K562 (cell line): ENCODE measurements at regions not wholly inside any gene's neighbourhood (a gene's known extent, or its start where the extent isn't known, plus 50 kb on each side); places are given as distances from the start of the nearest gene placed in this dataset.
A peak's percentile ranks its signal among the peaks of the same experiment; 100 is the strongest.

Source experiments
- CLOCK ChIP-seq: fragments of 250-450 bp; sonication (Bioruptor Pico); IDR thresholded peaks from 2 replicates; pipeline ENCODE4 v1.4.0; 2020; ENCODE audit warnings: mild to moderate bottlenecking, moderate library complexity, borderline replicate concordance
- CXXC5 ChIP-seq: fragments of 250-450 bp; sonication (Bioruptor Pico); IDR thresholded peaks from 2 replicates; pipeline ENCODE4 v1.8.0; 2022; ENCODE audit warnings: inconsistent platforms, mild to moderate bottlenecking, moderate library complexity
- ETV6 ChIP-seq, 3 experiments: fragments of 150-350 bp in 1 of 3; sonication (generic) in 1 of 3; formaldehyde crosslinking in 1 of 3; IDR thresholded peaks; 2 replicates each; pipeline versions ENCODE4 v1.6.1 to v1.8.0; 2014 to 2022; ENCODE audit warnings: borderline replicate concordance in 2 of 3, low read depth in 2 of 3, antibody characterized with exemption in 1 of 3, low read length in 1 of 3, mild to moderate bottlenecking in 1 of 3, missing genetic modification reagents in 1 of 3
- FOXM1 ChIP-seq, 2 experiments: fragments of 450-650 bp in 1 of 2; sonication (generic) in 1 of 2; formaldehyde crosslinking in 1 of 2; IDR thresholded peaks; 2 replicates each; pipeline versions ENCODE4 v1.6.1 to v1.9.0; 2017 to 2022; ENCODE audit warnings: low read depth in 2 of 2, mild to moderate bottlenecking in 2 of 2, missing genetic modification reagents in 1 of 2, moderate library complexity in 1 of 2
- NEUROD1 ChIP-seq: fragments of 150-350 bp; IDR thresholded peaks from 2 replicates; pipeline ENCODE4 v1.6.1; 2014; ENCODE audit warnings: borderline replicate concordance, low read length, low read depth; ENCODE audit not compliant: partially characterized antibody
- PHB2 ChIP-seq: fragments of 450-650 bp; IDR thresholded peaks from 2 replicates; pipeline ENCODE4 v1.6.1; 2017; ENCODE audit warnings: low read depth
- PKNOX1 ChIP-seq: fragments of 450-650 bp; IDR thresholded peaks from 2 replicates; pipeline ENCODE4 v1.6.1; 2016
- PML ChIP-seq: IDR thresholded peaks from 2 replicates; pipeline ENCODE4 v1.6.1; 2012; ENCODE audit warnings: low read length, inconsistent platforms
- SMARCA4 ChIP-seq: fragments of 450-650 bp; IDR thresholded peaks from 2 replicates; pipeline ENCODE4 v1.6.1; 2016
- TFE3 ChIP-seq: fragments of 450-650 bp; formaldehyde crosslinking; IDR thresholded peaks from 2 replicates; pipeline ENCODE4 v1.4.0; 2020; ENCODE audit warnings: mild to moderate bottlenecking, mixed read lengths
- TRIM24 ChIP-seq, 2 experiments: fragments of 450-650 bp; IDR thresholded peaks; 2 replicates each; pipeline ENCODE4 v1.6.1; 2016
- U2AF1 ChIP-seq: fragments of 200-400 bp; formaldehyde crosslinking; optimal IDR thresholded peaks from 2 replicates; pipeline ENCODE3; 2017; ENCODE audit warnings: mild to moderate bottlenecking, low read depth, low read length, moderate library complexity
- YY1 ChIP-seq, 3 experiments: IDR thresholded peaks; 2 replicates each; pipeline ENCODE4 v1.6.1; 2011; ENCODE audit warnings: low read length in 2 of 3, mild to moderate bottlenecking in 2 of 3, moderate library complexity in 2 of 3, borderline replicate concordance in 1 of 3, control low read depth in 1 of 3, low read depth in 1 of 3; ENCODE audit not compliant: insufficient read depth in 3 of 3, insufficient replicate concordance in 2 of 3, control insufficient read depth in 1 of 3, insufficient read length in 1 of 3; ENCODE audit errors: extremely low read depth in 1 of 3
- ZBTB26 ChIP-seq: fragments of 450-650 bp; formaldehyde crosslinking; IDR thresholded peaks from 2 replicates; pipeline ENCODE4 v1.4.0; 2022; ENCODE audit warnings: missing genetic modification characterization
- ZNF384 ChIP-seq: IDR thresholded peaks from 2 replicates; pipeline ENCODE4 v1.6.1; 2012; ENCODE audit warnings: low read depth, low read length, improper control_type of control experiment
- ZNF764 ChIP-seq: fragments of 250-450 bp; sonication (Bioruptor Pico); IDR thresholded peaks from 2 replicates; pipeline ENCODE4 v1.4.0; 2020; ENCODE audit warnings: low read depth, mild to moderate bottlenecking, moderate library complexity

- TF ChIP-seq PKNOX1 (peak; percentile 58), FOXM1 (IDR thresholded peaks at IDR 0.05; ENCODE audit: low read depth) (0 out of 2 replicates have a peak, but pooled peaks have one; percentile 41), FOXM1 (CRISPR knock-in tag; IDR thresholded peaks at IDR 0.05; ENCODE audit: low read depth) (no peak), SMARCA4 (peak; percentile 90), ETV6 (IDR thresholded peaks at IDR 0.05; ENCODE audit: borderline replicate concordance in 1 of 2, low read depth in 2 of 2, low read length in 1 of 2) (no peak), ETV6 (CRISPR knock-in tag; IDR thresholded peaks at IDR 0.05; ENCODE audit: borderline replicate concordance) (no peak), YY1 (IDR thresholded peaks at IDR 0.05; ENCODE audit: borderline replicate concordance in 1 of 3, control insufficient read depth in 1 of 3, extremely low read depth in 1 of 3, insufficient read depth in 3 of 3, insufficient read length in 1 of 3, insufficient replicate concordance in 2 of 3, low read depth in 1 of 3, low read length in 2 of 3) (peak in 1 of 3 experiments; percentile 10), PML (peak; percentile 62; the same call in 1 of the 2 replicates), TRIM24 (IDR thresholded peaks at IDR 0.05) (peak; percentile 60 to 69), TFE3 (CRISPR knock-in tag) (no peak), U2AF1 (no peak), PHB2 (0 out of 2 replicates have a peak, but pooled peaks have one; percentile 43), CXXC5 (peak; percentile 48), ZBTB26 (CRISPR knock-in tag) (no peak), CLOCK (CRISPR knock-in tag) (no peak), ZNF384 (peak; percentile 82), NEUROD1 (peak; percentile 41), ZNF764 (CRISPR knock-in tag) (no peak)
Measured at GRCh38 chr6:14932485-14933182, 313.2 kb upstream of the JARID2 start (continued).
